CD4-positive, alpha-beta T cell treated with Interleukin-21 for 1 hour (primary cell): ENCODE measurements at regions not wholly inside any gene's neighbourhood (a gene's known extent, or its start where the extent isn't known, plus 50 kb on each side); places are given as distances from the start of the nearest gene placed in this dataset.

Source experiments
- DNase-seq: peaks from one replicate; pipeline ENCODE4 v3.0.0-alpha.2; 2020

DNA sequence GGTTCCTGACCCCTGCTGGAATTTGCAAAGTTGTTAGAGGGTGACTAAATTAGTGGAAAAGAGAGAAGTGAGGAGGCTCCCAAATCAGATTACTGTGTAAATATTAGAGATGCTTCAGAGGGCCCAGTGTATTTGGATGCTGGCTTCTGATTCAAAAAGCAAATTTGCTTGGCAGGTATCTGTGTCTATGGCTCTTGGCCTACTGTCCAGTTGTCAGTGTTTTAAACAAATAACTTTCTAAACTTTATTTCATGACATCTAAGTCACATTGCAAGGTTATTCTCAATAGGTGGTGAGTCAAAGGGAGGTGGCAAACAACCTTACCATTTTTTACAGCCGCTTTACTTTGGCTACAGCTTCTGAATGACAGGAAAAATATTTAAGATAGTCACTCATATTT is 720.1 kb downstream of the KCNA4 start:
- no peak for DNase-seq

DNA sequence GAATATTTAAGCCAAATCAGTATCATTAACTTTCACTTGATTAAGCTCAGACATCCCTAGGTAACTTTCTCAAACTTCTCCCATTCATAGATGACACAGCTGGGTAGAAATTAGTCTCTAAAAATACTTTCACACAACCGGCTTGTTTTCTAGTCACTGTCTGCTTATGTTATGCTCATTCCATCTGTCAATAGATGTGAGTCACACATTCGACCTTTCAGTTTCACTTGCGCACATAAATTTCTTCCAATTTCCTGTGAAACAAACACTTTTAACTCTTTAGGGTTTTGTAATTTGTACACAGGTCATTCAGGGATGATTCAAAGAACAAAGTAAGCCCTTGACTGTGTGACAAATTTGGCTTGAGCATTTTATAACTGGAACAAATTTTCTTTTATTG is 723.0 kb downstream of the KCNA4 start:
- DNase-seq = no peak

DNA sequence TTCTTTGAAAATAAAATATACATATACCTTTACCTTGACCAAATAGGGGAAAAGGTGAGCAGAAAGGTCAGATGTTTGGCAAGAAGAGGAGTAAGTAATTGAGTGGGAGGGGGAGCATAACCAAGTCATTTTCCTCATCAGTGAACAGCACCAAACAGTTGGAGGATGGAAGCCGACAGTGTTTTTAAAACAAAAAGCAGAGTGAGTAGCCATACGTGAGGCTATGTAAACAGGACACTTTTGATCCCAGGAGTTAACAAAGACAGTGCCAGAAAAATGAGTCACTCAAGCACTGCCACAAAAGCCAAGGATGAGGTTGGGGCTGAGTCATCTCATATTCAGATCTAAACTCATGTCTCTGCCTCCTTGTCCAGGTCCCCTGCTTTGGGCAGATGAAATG is 734.7 kb downstream of the KCNA4 start:
- DNase-seq = no peak

DNA sequence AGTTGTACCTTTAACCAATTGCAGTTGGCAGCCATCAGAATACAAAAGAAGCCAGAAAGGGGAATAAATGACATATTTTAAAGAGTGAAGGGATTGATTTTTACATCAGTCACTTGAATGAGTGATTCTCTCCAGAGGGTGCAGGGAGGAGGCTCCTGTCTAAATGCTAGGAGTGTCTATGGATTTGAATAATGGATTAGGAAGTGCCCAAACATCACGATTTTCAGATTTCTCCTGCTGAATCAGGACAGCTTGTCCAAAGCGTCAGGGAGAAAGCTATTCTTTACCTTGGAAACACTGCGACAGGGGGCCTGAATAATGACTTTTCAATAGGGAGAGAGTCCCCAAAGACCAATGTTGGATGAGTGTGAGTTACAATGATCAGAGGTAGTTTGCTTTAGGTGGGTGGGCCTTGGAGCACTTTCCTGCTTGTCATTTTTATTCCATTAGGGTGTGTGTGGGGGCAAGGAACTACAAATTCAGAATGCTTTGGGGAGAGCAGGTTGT is 735.5 kb downstream of the KCNA4 start:
- no peak for DNase-seq

DNA sequence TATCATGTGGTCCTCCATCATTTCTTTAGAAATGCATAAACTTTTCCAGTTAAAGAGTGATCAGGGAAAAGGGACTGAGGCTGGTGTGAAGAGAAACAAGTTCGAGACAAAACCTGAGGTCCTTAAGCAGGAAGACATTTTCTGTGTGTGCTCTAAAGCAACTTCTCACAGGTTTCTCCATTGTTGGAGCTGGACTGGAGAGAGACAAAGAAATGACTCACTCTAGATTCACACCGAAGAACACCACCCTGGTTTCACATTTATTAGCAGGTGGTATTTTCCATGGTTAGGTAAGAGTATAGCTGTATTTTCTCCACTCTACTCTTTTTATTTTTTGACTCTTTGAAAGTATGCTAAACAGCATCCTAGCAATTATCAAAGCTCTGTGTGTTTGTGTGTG is 736.4 kb downstream of the KCNA4 start:
- DNase-seq = no peak

DNA sequence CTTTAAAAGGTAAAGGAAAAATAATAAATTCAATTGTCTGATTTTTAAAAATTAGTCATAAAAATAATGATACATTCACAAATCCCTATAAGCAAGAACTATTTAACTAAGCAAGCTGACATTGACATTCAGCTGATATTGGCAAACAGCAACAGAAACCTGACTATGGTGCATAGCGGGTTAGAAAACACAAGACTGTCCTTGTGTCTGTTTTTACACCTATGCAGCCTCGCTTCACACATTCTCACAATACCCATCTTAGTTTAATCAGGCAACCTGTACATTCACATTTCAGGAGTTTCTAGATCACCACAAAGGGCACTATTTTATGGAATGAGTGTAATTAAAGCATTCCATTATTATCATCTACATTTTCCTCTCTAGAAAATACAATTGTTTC is 737.1 kb downstream of the KCNA4 start:
- DNase-seq = no peak

DNA sequence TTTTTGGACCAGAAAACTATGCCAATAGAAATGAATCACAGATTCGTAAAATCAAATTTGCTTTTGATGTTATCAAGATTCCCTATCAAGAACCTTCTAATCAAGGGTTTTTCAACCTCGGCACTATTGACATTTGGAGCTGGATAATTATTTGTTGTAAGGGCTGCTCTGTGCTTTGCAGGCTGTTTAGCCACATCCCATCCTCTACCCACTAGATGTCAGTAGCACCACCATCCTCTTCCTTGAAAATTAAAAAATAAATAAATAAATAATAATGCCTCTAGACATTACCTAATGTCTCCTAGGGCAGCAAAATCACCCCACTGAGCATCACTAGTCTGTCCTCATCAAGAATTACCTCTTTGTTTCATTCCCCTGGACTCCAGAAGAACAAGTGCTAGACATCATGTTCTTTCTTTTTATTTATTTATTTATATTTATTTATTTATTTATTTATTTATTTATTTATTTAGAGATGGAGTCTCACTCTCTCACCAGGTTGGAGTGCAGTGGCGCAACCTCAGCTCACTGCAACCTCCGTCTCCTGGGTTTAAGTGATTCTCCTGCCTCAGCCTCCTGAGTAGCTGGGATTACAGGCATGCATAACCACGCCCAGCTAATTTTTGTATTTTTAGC is 744.7 kb downstream of the KCNA4 start:
- no peak for DNase-seq

DNA sequence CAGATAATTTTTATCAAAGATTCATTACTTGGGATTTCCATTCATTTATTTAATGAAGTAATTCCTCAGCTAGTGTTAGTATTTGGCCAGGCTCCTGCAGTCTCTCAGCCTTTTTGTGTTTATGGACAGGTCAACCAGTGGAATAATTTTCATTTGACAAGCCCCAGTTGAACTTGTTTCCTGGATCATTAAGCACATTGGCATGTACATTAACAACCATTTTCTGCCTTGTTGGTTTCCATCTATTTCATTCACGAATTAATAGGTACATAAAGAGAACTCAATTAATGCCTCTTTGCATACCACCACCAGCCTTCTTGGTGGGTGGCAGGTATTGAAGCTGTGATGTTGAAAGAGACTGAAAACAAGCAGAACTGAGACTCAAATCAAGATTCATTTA is 745.2 kb downstream of the KCNA4 start:
- DNase-seq = no peak

DNA sequence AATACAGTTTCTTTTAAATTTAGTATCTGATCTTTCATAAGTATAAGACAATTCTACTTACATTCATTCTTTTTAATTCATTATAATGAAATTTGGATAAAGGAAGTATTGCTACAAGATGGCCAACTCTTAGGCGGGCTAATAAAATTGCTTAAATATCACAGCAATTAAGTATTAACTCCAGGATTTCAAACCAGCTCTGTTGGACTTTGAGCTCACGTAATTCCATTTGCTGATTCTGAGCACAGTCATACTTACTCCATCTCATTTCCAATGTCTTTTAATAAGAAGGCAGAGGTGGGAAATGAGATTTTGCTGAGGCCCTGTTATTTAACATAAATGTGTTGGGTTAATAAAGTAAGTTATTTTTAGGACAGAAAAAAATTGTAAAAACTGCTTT is 748.1 kb downstream of the KCNA4 start:
- no peak for DNase-seq

DNA sequence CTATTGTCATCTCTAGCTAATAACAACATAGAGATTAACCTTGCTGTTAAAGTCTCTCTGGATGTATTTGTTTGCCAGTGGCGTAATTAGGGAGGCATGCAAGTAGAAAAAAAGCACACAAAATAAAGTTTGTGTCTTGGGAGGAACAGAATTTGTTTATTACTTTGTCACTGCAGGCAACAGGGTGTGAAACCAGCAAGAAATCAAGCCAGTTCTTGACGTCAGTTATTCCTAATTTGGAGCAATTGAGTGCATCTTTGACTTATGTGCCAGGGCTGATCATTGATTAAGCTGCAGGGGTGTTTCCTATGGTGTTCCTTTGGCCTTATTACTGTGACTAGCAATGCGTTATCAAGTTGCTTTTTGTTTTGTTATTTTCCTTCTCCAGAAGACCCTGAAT is 751.0 kb downstream of the KCNA4 start:
- DNase-seq = no peak

DNA sequence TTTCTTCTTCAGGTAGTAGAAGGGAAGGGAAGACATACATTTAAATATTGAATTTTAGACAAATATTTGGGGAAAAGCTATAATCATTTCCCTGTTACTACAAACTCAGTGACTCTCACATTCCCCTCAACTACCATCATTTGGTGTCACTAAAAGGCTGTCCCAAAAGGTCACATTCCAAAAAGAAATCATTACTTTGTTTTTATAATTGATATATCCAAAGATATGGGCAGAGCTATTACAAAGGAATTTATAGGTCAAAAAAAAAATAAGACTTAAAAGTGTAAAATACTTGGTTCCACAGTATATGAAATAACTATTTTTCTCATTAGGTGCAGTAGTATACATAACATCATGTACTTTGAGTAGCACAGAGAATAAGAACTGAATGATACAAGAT is 751.4 kb downstream of the KCNA4 start:
- DNase-seq = no peak

DNA sequence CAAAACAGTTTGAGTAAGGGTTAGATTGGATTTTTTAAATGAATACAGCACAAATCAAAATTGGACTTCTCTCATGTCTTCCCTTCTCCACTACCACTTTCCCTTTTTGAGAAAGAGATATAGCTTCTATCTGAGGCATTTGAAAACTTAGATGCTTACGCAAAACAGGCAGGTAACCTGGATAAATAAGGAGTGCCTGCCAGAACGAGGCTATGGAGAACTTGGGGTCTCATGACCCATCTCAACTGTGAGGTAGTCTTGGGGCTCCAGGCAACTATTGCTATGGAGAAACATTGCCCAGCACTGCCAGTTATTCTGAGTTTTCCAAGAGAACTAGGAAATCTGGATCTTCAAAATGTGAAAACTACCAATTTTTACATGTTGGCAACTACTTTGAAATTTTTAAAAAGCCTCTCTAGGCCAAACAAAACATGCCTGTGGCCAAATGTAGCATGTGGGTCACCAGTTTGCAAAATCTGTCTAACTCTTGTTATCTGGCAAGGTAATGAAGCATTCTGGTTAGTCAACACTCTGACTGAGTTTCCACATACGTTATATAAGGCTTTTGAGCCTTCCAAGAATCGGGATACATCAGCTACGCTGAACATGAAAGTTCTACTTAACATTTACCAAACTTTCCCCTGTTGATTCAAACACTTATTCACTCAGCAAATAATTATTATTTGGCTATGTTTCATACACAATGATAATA is 752.7 kb downstream of the KCNA4 start:
- DNase-seq = no peak

DNA sequence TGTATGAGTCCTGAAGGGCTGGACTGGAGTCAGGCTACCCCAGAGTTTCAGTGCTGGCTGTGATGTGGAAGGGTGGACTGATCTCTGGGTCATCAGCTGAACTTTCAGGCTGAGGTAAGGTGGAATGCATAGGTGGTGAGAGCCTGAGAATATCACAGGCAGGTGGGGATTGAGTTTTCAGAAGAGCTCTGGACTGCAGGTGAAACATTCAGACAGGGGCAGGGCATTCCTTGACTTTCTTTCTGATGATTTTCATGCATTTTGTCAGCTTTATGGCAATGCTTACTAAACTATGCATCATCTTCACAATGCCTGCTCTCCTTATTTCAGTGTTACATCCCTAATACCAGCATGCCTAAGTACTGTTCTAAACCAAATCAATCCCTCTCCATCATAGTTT is 755.0 kb downstream of the KCNA4 start:
- DNase-seq = no peak

DNA sequence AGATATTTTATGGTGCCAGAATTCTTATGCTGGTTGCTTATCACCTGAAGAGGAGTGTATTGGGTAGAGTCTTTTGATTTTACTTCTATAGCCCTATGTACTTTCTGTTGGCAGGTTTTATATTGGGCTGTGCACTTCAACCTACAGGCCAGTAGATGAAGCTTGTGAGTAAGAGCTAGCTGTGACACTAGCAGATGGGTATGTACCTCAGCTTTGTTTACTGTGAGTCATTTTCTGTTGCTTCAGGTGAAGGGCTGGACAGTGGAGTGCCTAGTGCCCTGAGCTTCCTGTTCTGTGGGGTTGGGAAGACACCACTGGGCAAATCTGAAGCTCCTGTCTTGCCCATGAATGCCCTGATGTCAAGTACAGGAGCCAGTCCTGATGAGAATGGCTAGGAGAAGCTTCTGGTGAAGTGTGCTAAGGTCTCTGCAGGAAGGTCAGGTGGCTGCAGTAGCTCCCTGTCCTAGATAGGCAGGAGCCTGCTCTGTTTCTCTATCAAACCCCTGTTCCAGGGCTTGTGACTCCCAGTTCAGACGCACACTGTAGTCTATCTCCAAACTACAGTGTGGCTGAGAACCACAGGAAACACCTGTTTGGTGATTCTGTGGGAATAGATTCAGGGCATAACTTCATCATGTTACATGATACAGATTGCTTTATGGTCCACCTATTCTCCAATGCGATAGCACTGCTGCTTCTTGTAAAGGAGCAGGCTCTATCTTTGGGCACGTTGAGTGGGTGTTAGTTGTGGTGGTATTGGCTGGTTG is 755.7 kb downstream of the KCNA4 start:
- no peak for DNase-seq

DNA sequence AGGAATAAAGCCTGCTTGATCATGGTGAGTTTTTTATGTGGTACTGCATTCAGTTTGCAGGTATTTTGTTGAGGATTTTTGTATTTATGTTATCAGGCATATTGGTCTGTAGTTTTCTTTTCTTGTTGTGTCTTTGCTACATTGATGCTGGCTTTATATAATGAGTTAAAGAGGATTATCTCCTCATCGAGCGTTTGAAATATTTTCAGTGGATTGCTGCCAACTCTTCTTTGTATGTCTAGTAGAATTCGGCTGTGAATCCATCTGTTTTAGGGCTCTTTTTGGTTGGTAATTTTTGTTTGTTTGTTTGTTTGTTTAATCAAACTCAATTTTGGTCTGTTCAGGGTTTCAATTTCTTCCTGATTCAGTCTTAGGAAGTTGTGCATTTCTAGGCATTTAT is 758.4 kb downstream of the KCNA4 start:
- DNase-seq = no peak

DNA sequence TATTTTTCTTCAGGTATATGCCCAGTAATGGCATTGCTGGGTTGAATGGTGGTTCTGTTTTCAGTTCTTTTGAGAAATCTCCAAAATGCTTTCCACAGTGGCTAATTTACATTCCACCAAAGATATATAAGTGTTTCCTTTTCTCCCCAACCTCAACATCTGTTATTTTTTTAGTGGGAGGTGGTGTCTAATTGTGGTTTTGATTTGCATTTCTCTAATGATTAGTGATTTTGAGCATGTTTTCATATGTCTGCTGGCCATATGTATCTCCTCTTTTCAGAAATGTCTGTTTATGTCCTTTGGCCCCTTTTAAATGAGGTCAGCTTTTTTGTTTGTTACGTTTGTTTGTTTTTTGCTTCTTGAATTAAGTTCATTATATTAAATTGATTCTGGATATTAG is 760.2 kb downstream of the KCNA4 start:
- no peak for DNase-seq

DNA sequence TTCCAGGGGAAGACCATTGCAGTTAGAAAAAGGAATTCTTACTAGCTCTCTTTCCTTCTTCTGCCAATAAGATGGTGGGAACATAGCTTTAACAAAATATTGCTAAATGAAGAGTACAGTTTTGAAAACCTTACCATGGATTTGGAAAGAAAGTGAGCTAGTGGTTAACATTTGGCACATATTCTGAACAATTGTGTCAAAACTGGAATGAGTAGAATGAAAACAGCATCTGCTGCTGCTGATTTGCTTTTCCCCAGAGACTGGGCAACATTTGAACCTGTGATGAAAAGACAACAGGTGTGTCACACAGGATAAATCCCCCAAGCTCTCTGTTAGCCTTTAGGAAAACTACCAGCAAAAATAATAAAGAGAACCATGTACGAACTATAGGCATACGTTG is 761.4 kb downstream of the KCNA4 start:
- DNase-seq = no peak

DNA sequence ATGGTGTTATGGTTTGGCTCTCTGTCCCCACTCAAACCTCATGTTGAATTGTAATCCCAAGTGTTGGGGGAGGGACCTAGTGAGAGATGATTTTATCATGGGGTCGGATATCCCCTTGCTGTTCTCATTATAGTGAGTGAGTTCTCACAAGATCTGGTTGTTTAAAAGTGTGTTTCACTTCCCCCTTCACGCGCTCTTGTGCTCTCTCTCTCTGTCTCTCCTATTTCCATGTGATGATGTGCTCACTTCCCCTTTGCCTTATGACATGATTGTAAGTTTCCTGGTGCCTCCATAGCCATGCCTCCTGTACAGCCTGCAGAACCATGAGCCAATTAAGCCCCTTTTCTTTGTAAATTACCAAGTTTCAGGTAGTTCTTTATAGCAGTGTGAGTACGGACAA is 765.1 kb downstream of the KCNA4 start:
- no peak for DNase-seq

DNA sequence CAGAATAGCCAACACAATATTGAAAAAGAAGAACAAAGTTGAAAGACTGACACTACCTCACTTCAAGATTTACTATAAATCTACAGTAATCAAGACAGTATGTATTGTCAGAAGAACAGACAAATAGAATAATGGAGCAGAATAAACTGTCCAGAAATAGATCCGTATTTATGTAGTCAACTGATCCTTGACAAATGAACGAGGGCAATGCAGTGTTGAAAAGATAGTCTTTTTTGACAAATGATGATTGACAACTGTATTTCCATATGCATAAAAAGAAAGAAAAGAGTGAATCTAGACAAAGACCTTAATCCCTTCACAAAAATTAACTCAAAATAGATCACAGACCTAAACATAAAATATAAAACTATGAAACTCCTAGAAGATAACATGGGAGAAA is 767.1 kb downstream of the KCNA4 start:
- no peak for DNase-seq

DNA sequence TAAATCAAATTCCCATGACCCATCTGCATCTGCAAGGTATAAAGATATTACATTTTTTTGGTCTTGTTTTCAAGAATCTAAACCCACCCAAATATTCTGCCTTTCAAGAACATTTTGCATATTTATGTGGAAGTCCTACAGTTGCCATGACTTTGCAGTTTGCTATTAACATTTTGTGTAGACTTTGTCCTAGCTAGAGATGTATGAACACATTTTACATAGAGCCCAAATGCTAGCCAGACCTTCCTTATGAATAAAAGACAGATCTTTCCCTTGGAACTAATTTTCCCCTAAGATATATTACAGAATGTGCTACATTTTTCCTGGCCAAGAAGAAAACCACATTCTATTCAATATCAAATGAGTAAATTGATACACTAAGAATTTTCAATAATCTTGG is 772.5 kb downstream of the KCNA4 start:
- no peak for DNase-seq

DNA sequence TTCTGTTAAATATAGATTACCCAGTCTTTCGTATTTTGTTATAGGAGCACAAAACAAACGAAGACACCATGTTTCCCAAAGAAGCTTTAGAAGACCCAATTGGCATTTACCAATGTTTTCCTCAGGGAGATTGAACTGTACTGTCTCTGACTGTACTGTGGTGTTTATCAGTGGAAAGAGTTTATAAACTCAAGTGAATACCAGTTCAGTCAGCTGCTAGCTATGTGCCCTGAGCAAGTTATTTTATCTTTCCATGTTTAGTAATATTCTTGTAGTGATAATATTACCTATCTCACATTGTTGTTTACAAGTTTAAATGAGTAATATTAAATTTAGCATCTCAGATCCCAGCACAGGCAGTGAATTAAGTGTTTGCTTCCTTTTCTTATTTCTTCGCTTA is 773.2 kb downstream of the KCNA4 start:
- DNase-seq = no peak

DNA sequence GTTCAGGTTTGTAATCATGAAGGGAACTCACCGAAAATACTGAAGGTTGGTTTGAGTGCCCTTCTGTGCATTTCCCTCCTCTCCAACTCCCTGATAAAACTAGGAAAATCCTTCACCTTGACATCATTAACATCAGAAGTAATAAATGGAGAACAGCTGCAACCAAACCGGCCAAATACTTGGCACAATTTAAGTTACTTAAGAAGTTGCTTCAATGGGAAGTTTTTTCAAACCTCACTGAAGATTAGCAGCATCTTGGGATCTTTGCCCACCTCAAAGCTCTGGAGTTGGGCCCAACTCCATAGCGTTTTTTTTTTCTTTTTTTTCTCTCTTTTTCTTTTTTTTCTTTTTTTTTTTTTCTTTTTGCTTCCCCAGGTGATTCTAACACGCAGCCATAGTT is 784.8 kb downstream of the KCNA4 start:
- no peak for DNase-seq

DNA sequence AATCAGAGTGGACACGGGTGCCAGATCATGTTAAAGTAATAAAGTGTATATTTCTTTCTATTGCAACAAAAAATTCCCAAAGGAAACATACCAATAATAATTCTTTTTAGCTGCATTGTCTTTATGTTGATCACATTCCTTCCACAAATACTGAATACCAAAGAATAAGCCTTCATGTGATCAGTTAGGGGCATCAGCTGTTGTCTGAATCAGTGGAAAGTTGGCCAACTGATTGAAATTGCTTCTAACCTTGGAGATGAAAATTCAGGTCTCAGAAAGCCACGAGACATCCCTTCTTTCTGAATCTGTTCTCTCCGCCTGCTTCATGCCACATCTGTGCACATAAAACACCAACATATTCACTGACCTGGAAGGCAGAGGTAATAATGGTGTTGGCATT is 785.2 kb downstream of the KCNA4 start:
- DNase-seq = no peak

DNA sequence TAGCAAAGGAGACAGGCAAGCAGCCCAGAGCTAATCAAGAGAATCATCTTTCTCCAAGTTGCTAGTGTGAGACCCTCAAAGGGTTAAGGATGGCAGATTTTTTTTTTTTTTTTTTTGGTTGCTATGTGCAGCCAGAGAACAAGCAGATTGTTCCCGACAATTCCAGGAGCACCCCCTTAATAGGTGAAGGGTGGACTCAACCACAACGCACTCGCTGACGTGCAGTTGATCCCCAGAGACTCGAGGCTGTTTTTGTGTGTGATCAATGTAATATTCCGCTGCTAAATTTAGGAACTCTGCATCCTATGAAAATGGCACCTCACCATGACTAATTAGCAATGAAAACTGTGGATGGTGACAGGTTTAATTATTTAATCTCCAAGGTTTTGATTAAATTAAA is 789.0 kb downstream of the KCNA4 start:
- no peak for DNase-seq
